HepG2 (cell line): ENCODE measurements at regions not wholly inside any gene's neighbourhood (a gene's known extent, or its start where the extent isn't known, plus 50 kb on each side); places are given as distances from the start of the nearest gene placed in this dataset.

Experiments
- ATAC-seq: fragments of 200-7000 bp; cut with Tn5 transposase; 3 replicates; pipeline ENCODE4 v1.9.1; 2020; ENCODE audit warnings: mild to moderate bottlenecking, moderate library complexity
- BruUV-seq: library from RNA; stranded (reverse); fragments of 400-500 nt; replicated peaks from 2 replicates; lab custom pipeline; 2021; lab: Mats Ljungman, UMichigan
- CTCF ChIA-PET: fragments of 300-600 bp; formaldehyde crosslinking; extraction: SDS; loops from one replicate; lab custom pipeline; 2021; ENCODE audit warnings: low total read pairs, inconsistent platforms, low intra/inter-chr PET ratio; lab: Yijun Ruan, JAX
- POLR2A ChIA-PET: fragments of 350-600 bp; sonication (Branson Sonifier 250); formaldehyde crosslinking; loops from one replicate; lab custom pipeline; 2020; ENCODE audit warnings: antibody characterized with exemption, inconsistent platforms; lab: Yijun Ruan, JAX
- DNase-seq: peaks from one replicate; pipeline ENCODE4 v3.0.0-alpha.2; 2015; ENCODE audit warnings: low spot score
- FAIRE-seq: peaks from 3 replicates; lab custom pipeline; 2011; peaks lifted over from hg19 to GRCh38; lab: Jason Lieb, UNC
- H2AFZ ChIP-seq: one replicate; pipeline ENCODE4 v1.6.1; 2011; ENCODE audit warnings: low read length, inconsistent platforms
- H3K27ac ChIP-seq: fragments of 300-600 bp; 3 replicates; pipeline ENCODE4 v1.8.0; 2011; ENCODE audit warnings: mixed run types, mild to moderate bottlenecking, mixed read lengths, low read length, inconsistent platforms; ENCODE audit not compliant: insufficient read depth; ENCODE audit errors: extremely low read length
- H3K27me3 ChIP-seq, 2 experiments: fragments of 200-600 bp in 1 of 2; 2 replicates in 1 of 2; 3 replicates in 1 of 2; pipeline versions ENCODE4 v1.6.0 to v1.8.0; 2011; ENCODE audit warnings: low read length in 2 of 2, mild to moderate bottlenecking in 2 of 2, moderate library complexity in 2 of 2, inconsistent platforms in 1 of 2; ENCODE audit not compliant: insufficient read depth in 2 of 2, control insufficient read depth in 1 of 2
- H3K36me3 ChIP-seq, 2 experiments: fragments of 200-600 bp in 1 of 2; replicated peaks in 1 of 2; 2 replicates in 1 of 2; 3 replicates in 1 of 2; pipeline versions ENCODE4 v1.5.1 to v1.8.0; 2011; ENCODE audit warnings: low read length in 2 of 2, inconsistent platforms in 1 of 2; ENCODE audit not compliant: insufficient read depth in 2 of 2, control insufficient read depth in 1 of 2
- H3K4me1 ChIP-seq: 2 replicates; pipeline ENCODE4 v1.5.1; 2012; ENCODE audit warnings: low read length, inconsistent platforms; ENCODE audit not compliant: insufficient read depth
- H3K4me2 ChIP-seq: 2 replicates; pipeline ENCODE4 v1.6.0; 2011; ENCODE audit warnings: low read depth, low read length, inconsistent platforms
- H3K4me3 ChIP-seq, 3 experiments: fragments of 200-600 bp in 1 of 3; sonication (generic), shearing (Covaris generic) in 1 of 3; replicated peaks in 1 of 3; 2 replicates each; pipeline ENCODE4 v1.5.1; 2011 to 2016; ENCODE audit warnings: low read length in 3 of 3, inconsistent platforms in 2 of 3, low read depth in 2 of 3, mild to moderate bottlenecking in 2 of 3, control low read depth in 1 of 3, mixed read lengths in 1 of 3; ENCODE audit not compliant: insufficient read depth in 1 of 3
- H3K79me2 ChIP-seq: one replicate; pipeline ENCODE4 v1.6.1; 2011; ENCODE audit warnings: low read length, inconsistent platforms; ENCODE audit not compliant: insufficient read depth
- H3K9ac ChIP-seq: 2 replicates; pipeline ENCODE4 v1.6.0; 2011; ENCODE audit warnings: mild to moderate bottlenecking, low read depth, low read length, inconsistent platforms; ENCODE audit not compliant: insufficient read depth
- H3K9me3 ChIP-seq: 2 replicates; pipeline ENCODE4 v1.5.1; 2012; ENCODE audit warnings: mild to moderate bottlenecking, low read length
- H4K20me1 ChIP-seq: 2 replicates; pipeline ENCODE4 v1.6.0; 2011; ENCODE audit warnings: inconsistent platforms, mild to moderate bottlenecking, low read length, moderate library complexity; ENCODE audit not compliant: insufficient read depth
- ATF1 ChIP-seq: IDR thresholded peaks from 2 replicates; pipeline ENCODE4 v1.6.1; 2016; ENCODE audit warnings: mild to moderate bottlenecking, control low read depth
- EHMT2 ChIP-seq: fragments of 200-600 bp; sonication (generic); IDR thresholded peaks from 2 replicates; pipeline ENCODE4 v1.7.0; 2017; ENCODE audit warnings: antibody characterized with exemption, low read depth, low read length, borderline replicate concordance
- IKZF5 ChIP-seq: IDR thresholded peaks from 2 replicates; pipeline ENCODE4 v1.6.1; 2018; ENCODE audit warnings: missing genetic modification reagents, mild to moderate bottlenecking, missing compliant biosample characterization
- MTA1 ChIP-seq: sonication (generic); formaldehyde crosslinking; IDR thresholded peaks from 2 replicates; pipeline ENCODE4 v1.4.0; 2020; ENCODE audit warnings: missing genetic modification reagents, mild to moderate bottlenecking, borderline replicate concordance
- PRDM10 ChIP-seq: sonication (generic); formaldehyde crosslinking; IDR thresholded peaks from 2 replicates; pipeline ENCODE4 v1.4.0; 2020; ENCODE audit warnings: low read depth, missing genetic modification reagents
- SNRNP70 ChIP-seq: fragments of 200-400 bp; formaldehyde crosslinking; IDR thresholded peaks from 2 replicates; pipeline ENCODE4 v1.6.1; 2017; ENCODE audit warnings: mild to moderate bottlenecking, low read depth, low read length, moderate library complexity
- SUZ12 ChIP-seq: fragments of 150-350 bp; IDR thresholded peaks from 2 replicates; pipeline ENCODE4 v1.6.1; 2014; ENCODE audit warnings: low read depth, low read length
- YEATS4 ChIP-seq: sonication (generic); formaldehyde crosslinking; IDR thresholded peaks from 2 replicates; pipeline ENCODE4 v1.4.0; 2020; ENCODE audit warnings: missing genetic modification reagents, borderline replicate concordance
- ZBTB44 ChIP-seq: sonication (generic); formaldehyde crosslinking; IDR thresholded peaks from 2 replicates; pipeline ENCODE4 v1.4.0; 2020; ENCODE audit warnings: missing genetic modification reagents
- ZFY ChIP-seq: sonication (generic); formaldehyde crosslinking; IDR thresholded peaks from 2 replicates; pipeline ENCODE4 v1.4.0; 2020; ENCODE audit warnings: missing genetic modification reagents
- ZKSCAN8 ChIP-seq: IDR thresholded peaks from 2 replicates; pipeline ENCODE4 v1.6.1; 2016; ENCODE audit warnings: borderline replicate concordance, missing genetic modification reagents, missing compliant biosample characterization
- ZNF431 ChIP-seq: sonication (generic); formaldehyde crosslinking; IDR thresholded peaks from 2 replicates; pipeline ENCODE4 v1.9.0; 2022; ENCODE audit warnings: missing genetic modification reagents, low read depth, mild to moderate bottlenecking, borderline replicate concordance
- ZNF577 ChIP-seq: sonication (generic); formaldehyde crosslinking; IDR thresholded peaks from 2 replicates; pipeline ENCODE4 v1.4.0; 2020; ENCODE audit warnings: mild to moderate bottlenecking, low read depth, missing genetic modification reagents, borderline replicate concordance
- ZNF850 ChIP-seq: sonication (generic); formaldehyde crosslinking; conservative IDR thresholded peaks from 2 replicates; pipeline ENCODE4 v1.9.0; 2021; ENCODE audit warnings: mild to moderate bottlenecking, missing genetic modification reagents
- WGBS: methylation state at CpG from one replicate; pipeline ENCODE4 v1.1.6; 2017; ENCODE audit warnings: low lambda C conversion rate; 5-methylcytosine and 5-hydroxymethylcytosine counted together
- in situ Hi-C: cut with HindIII; loops from 2 replicates; pipeline ENCODE4 v1.10.0; 2017; ENCODE audit warnings: low pct_unique_long_range_greater_than_20kb; ENCODE audit not compliant: extremely low pct_ligation_motif_present
- intact Hi-C: fragments of 100-400 bp; cut with micrococcal nuclease; formaldehyde crosslinking; loops from one replicate; pipeline ENCODE4 v1.10.0; 2022; ENCODE audit not compliant: unreplicated experiment

- H3K36me3 ChIP-seq, result no peaks in the 10 kb centered on the region
- in situ Hi-C loops, result no loop called here
- no TSS peak for BruUV-seq
- DNase-seq (no peak), ATAC-seq (no peak)
- no peaks in the 10 kb centered on the region for H4K20me1 ChIP-seq
- H3K4me3 ChIP-seq, result no peak overlapping the region
- no peaks in the 10 kb centered on the region for H3K27me3 ChIP-seq
- no peaks in the 10 kb centered on the region for H3K79me2 ChIP-seq
- H2AFZ ChIP-seq, result no peak overlapping the region
- 3% methylated on average over 1 of the region's 1 CpG for WGBS
- POLR2A ChIA-PET, result no interaction called here
- no peaks in the 10 kb centered on the region for H3K4me1 ChIP-seq
- H3K27ac ChIP-seq, result no peak overlapping the region
- H3K9ac ChIP-seq, result no peak overlapping the region
- TF ChIP-seq MTA1 (CRISPR knock-in tag), result no peak
- TF ChIP-seq ATF1, result no peak
- no peak for TF ChIP-seq SUZ12
- no peak for TF ChIP-seq ZKSCAN8 (CRISPR knock-in tag)
- TF ChIP-seq YEATS4 (CRISPR knock-in tag), result no peak
- no peak for TF ChIP-seq PRDM10 (CRISPR knock-in tag)
- TF ChIP-seq ZNF850 (CRISPR knock-in tag), result no peak
- no peak for TF ChIP-seq EHMT2
- no peak for TF ChIP-seq ZNF431 (CRISPR knock-in tag)
- TF ChIP-seq SNRNP70, result no peak
- TF ChIP-seq IKZF5 (CRISPR knock-in tag), result no peak
- TF ChIP-seq ZFY (CRISPR knock-in tag), result no peak
- TF ChIP-seq ZNF577 (CRISPR knock-in tag), result no peak
- TF ChIP-seq ZBTB44 (CRISPR knock-in tag), result no peak
- TF ChIP-seq, all 625 proteins: peak for 0
- Histone ChIP-seq H3K9me3 (peaks cover 49% of the 10 kb centered on the region), H3K4me2 (no peak overlapping the region)
- intact Hi-C loops, result no loop called here
- FAIRE-seq, result no peak
- CTCF ChIA-PET, result no interaction called here
Measured at GRCh38 chr12:87231818-87232217, 797.4 kb downstream of the C12orf50 start.
